ENCODE measurements at regions not wholly inside any gene's neighbourhood (a gene's known extent, or its start where the extent isn't known, plus 50 kb on each side); places are given as distances from the start of the nearest gene placed in this dataset.

DNA sequence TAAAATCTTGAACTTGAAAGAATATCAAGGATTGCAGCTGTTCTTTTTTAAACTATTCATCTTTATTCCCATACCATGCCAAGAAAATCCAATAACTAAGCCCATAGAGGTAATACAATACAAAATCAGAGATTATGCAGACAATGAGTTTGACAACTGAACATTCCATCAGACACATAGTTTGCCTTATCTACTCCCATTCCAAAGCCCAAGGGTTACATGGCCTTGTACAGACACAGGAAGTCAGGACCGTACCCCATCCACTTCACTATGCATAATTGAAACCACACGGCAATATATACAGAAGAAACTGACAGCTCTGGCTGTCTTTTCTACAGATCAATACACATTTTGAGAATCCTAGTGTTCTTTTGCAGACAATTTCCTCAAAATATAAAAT is 181.3 kb downstream of the TMX3 start:
- no peak for DNase-seq
- intact Hi-C loops (cut with DNase I, micrococcal nuclease) = no loop called here
- no peak for ATAC-seq

DNA sequence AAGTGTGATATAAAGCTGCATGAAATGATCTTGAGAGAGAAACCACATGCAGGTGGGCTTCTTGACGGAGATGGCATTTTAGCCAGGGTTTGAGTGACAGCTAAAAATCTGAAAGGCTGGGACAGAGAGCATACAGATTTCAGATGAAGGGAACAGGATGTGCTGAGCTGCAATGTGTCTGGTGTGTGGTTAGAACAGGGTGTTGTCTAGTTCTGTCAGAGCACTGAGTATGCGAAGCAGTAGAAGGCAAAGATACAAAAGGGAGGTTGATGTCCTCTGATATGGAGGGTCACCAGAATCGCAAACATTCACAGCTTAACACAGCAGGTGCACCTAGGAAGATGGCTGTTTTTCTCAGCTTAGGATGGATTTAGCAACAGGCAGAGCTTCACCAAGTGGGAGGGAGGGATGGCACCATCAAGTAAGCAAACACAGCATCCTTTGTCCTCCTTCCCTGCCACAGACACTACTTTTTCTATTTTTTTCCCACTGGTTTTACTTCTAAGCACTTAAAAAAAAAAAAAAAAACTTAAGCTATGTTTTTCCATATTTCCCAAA is 182.5 kb downstream of the TMX3 start:
- no peak for ATAC-seq
- intact Hi-C loops (cut with DNase I, micrococcal nuclease) = no loop called here

DNA sequence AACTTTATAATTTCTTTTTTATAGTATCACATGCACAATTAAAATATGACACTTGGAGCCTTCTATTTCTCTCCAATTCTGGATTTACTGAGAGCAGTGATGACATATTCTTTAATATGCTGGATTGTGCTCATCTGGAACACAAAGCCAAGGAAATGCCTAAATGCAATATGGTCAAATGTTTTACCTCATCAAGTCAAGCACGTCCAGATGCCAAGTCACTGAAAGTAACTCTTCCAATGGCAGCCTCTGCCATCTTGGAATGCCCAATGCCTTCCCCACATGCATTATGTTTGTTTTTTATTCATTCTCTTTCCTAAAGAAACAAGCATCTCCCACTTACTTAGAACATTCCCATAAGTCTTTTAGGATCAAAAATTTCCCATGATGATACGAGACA is 189.8 kb downstream of the TMX3 start:
- ATAC-seq = no peak
- no peak for DNase-seq
- intact Hi-C loops (cut with DNase I, micrococcal nuclease) = no loop called here

More for the DNA sequence above, 182.5 kb downstream of the TMX3 start:
- no peak for DNase-seq

DNA sequence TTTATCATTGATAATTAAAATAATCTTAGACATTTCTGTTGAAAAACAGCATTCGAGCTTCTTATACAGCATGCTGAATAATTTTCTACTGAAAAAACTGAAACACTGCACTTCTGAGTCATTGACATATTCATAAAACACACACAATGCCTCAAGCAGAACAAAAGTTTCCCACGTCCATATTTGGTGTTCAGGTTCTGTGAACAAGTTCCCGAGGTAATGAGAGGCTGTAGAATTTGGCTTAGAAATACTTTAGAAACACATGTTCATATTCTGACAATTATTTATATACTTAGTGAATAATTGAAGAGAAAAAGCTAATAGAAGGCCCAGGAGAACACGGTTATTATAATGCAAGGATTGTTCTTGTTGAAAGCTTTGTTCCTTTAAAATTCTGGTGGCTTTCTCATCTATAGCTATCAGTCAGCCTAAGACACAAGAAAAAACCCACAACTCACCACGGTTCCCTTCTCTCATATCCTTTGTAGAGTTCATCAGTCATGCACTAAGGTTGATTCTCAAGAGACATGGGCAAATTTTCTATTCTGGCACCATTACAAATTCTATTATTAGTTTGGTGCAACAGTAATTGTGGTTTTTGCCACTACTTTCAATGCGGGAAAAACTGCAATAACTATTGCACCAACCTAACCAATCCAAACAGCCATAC is 194.4 kb downstream of the TMX3 start:
- DNase-seq (no peak), ATAC-seq (no peak)
- intact Hi-C loops (cut with DNase I, micrococcal nuclease) = no loop called here

DNA sequence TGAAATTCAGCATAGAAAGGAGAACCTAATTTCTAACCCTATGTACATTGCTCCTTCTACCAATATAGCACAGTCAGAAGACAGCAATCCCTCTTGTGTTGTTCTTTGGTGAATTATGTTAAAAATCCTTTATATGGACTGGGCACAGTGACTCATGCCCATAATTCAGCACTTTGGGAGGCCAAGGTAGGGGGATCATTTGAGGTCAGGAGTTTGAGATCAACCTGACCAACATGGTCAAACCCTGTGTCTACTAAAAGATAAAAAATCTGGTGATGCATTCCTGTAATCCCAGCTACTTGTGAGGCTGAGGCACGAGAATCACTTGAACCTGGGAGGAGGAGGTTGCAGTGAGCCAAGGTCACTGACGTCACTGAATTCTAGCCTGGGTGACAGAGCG is 195.6 kb downstream of the TMX3 start:
- no peak for DNase-seq
- no peak for ATAC-seq
- intact Hi-C loops (cut with DNase I, micrococcal nuclease) = no loop called here

DNA sequence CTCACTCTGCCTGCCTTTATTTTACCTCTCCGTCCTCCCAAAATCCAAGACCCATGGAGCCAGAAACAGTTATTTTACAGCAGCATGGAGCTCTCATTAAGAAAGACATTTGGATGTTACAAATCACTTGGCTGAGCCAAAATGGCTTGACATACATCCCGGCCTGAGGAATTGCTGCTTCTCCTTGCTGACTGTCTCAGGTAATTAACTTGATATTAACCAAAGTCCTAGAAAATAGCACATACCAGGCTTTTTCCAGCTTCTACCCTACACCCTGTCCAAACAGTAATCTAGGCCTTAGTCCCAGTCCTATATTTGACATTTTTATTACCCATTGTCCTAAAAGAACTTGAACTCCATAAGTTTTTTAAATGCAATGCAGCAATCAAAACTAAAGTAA is 205.0 kb downstream of the TMX3 start:
- intact Hi-C loops (cut with DNase I, micrococcal nuclease) = no loop called here
- no peak for DNase-seq
- ATAC-seq = no peak

DNA sequence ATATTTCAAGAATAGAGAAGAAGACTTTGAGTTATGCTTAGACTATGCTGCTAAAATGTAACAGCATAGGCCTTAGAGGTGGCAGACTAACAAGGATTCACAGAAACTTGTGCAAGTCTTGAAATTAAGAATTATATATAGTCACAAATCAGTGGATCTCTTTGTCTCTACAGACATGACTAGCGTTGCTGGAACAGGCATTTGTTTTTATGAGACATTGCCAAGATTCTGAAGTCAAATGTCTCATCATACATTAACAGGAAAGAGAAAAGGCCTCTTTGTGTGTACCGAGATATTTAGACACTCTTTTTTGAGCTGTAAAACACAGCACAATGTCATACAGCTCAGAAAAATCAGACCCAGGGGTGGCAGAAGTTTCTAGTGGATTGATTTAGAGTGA is 207.1 kb downstream of the TMX3 start:
- DNase-seq (no peak), ATAC-seq (no peak)
- intact Hi-C loops (cut with DNase I, micrococcal nuclease) = no loop called here

DNA sequence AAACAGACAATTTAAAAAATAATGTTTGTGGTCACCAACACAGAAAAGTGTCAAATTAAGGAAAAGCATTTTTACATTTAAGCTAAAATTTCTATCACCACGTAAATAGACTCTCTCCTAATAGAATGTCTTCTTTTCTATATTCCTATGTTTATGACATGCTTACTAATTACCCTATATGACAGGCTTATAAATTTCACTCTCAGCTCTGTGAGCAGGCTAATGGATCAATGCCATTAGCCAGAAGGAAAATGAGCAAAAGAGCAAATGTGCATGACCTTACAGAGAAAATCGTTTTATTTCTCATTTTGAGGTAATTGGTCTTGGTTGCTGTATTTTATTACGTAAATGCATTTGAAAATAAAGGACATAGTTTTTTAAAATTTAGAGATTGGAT is 209.7 kb downstream of the TMX3 start:
- DNase-seq (no peak), ATAC-seq (no peak)
- intact Hi-C loops (cut with DNase I, micrococcal nuclease) = no loop called here

DNA sequence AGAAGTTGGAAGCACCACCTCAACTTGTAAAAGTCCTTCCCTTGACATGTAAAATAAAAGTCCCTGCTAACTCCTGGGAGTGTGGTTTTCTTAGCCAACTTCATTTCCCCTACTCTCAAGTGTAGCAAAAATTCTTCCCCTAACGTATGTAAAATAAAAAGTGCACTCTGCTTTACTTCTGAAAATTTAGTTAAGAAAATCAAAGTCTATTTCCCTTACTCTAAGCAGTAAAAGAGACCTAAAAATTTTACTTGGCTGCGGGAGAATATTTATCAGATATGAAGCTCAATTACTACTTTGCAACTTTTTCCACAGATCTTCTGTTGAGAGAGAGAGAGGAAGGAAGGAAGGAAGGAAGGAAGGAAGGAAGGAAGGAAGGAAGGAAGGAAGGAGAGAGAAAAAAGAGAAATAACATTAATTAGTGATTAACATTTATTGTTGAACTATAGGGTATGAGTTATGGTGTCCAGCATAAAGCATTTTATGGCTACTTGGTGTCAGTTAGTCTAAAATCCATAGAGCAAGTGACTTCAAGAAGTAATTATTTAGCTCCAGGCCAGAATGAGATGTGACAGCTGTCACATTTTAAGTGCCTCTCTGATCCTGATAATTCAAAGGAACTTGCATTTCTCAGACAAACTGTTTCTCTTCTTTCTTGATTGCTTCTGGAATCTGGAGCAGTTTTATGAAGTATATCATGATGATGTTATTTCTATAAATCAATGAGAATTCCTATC is 210.3 kb downstream of the TMX3 start:
- DNase-seq (no peak), ATAC-seq (no peak)
- intact Hi-C loops (cut with DNase I, micrococcal nuclease) = no loop called here

DNA sequence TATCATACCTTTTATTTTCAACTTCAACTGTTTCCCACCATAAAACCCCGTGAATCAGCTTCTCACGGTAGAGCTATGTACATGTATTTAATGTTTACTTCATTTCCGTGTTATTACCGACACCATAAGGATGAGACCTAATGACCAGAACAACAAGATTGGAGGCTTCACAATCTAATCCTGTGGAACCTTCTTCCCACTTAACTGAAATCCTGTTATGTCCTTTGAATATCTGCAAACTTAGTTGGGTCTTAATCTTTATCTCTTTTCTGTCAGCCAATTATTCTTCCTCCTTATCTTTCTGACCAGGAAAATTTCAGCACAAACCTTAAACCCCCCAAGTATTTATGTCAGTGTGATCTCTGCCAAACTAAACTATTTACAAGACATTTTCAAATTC is 214.4 kb downstream of the TMX3 start:
- intact Hi-C loops (cut with DNase I, micrococcal nuclease) = no loop called here
- DNase-seq (no peak), ATAC-seq (no peak)

DNA sequence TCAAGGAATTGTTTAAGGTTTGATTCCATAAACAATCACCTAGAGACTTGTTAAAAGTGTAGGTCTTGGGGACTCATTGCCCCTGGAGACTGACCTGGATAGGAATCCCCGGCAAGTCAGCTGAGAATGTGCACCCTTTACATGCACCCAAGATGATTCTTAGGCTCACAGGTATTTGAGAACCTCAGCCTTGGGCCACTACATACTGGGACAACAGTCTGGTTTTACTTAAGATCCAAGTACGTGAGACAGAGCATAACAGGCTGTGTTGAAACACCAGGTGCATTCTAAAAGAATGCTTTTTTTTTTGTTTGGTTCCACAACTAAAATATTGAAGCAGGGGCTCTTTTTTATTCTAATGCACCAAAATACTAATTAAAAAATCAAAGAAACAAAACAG is 215.8 kb downstream of the TMX3 start:
- ATAC-seq (no peak), DNase-seq (no peak)
- intact Hi-C loops (cut with DNase I, micrococcal nuclease) = no loop called here

DNA sequence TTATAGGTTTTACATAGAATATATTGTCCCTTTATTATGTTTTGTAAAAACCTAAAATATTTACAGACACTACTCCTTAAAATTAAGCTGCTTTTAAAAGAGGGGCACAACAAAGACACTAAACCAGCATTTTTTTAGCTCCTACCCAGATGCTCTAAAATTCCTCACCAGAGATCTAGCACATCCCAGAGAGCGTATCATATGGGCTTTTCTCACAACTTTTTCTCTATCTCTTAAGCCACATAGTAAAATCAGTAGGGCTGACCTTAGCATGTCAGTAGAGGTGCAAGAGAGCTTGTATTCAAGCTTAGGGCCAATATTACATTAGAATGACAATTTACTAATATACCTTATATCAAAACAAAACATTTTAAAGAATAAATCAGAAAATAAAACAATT is 216.3 kb downstream of the TMX3 start:
- intact Hi-C loops (cut with DNase I, micrococcal nuclease) = no loop called here
- no peak for DNase-seq
- ATAC-seq = no peak

DNA sequence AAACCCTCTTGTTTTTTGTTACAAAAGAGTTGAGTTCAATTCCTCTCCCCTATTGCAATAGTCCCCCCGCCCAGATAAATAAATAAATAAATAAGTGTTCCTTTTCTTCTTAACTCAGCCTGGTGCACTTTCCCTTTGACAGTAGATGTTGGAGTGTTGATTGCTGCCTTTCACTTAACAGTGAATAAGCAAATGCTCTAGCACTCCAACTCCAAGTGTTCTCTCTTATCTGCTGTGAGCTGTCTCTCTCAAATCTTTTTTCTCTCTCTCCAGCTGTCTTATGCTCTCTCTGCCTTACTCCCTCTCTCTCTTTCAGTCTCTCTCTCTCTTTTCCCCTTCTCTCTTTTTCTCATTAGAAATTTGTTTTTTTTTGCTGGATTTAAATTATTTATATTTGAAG is 216.7 kb downstream of the TMX3 start:
- DNase-seq (no peak), ATAC-seq (no peak)
- intact Hi-C loops (cut with DNase I, micrococcal nuclease) = no loop called here

DNA sequence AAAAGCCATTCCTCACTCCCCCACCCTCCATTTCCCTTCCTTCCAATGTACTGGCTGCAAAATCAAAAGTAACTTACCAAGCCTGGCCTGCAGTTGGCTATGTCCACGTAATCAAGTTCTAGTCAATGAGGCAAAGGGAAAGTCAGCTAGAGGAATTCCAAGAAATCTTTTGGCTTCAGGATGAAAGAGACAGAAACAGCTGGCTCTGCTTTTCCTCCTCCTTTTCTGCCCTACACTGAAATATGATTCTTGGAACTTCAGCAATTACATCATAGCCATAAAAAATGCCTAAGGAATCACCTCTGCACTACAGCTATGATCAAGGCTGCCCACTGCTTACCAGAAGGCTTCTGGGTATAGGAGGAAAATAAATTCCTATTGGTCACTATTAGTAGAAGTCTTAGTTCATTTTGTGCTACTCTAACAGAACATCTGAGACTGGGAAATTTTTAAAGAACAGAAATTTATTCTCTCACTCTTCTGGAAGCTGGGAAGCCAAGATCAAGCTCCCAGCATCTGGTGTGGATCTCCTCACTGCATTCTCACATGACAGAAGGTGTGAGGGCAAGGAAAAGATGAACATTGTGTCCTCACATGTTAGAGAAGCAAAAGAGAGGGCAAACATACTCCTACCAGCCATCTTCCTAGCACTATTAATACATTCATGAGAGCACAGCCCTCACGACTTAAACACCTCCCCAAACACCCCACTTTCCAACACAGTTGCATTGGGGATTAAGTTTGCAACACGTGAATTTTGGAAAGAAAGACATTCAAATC is 219.9 kb downstream of the TMX3 start:
- DNase-seq (no peak), ATAC-seq (no peak)
- intact Hi-C loops (cut with DNase I, micrococcal nuclease) = no loop called here

DNA sequence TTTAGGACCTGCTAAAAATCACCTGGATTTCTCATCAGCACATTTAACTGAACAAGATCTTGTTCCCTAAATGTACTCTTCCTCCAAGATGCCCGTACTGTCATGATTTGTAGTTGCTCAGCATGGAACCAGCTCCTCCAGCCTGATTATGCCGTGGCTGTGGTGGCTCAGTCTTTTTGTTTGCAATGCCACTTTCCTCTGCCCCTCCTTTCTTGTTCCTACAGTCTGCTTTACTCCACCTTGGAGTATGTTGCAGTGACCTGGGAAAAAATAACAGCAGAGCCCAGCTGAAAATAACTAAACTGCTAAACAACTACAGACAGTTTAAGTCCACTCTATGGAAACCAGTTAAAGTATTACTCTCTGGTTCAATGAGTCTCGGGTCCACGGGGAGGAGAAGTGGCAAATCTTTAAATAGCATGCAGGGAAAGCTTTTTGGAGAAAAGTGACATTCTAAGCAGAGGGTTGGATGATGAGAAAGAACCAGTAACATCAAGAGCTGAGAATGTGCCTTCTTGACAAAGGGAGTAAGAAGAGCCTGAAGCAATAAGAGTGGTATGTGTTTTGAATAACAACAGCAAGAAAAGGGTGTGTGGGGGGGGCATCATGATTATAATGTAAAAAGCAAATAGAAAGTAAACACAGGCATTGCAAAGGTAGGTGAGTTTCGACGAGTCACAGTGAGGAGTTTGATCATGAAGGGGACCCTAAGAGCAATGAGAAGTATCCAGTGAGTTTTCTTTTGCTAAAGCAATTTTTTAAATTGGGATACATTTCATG is 225.7 kb downstream of the TMX3 start:
- ATAC-seq = no peak
- no peak for DNase-seq

DNA sequence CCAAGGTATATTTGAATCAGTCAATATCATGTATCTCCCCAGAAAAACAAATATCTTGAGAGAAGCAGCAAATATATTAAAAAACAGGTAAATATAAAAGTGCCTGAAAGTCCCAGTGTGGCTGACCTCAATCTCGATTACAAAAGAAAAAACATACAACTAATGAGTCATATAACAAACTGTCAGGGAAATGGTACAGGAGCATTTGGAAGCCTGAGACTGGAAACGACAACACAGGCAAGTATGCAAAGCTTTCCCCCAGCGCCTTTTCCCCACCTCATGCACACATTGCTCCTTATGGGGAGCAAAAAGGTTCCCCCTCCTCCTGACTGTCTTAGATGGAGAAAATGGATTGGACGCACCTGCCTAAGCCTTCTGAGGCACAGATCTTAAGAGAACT is 230.7 kb downstream of the TMX3 start:
- intact Hi-C loops (cut with DNase I, micrococcal nuclease) = no loop called here
- ATAC-seq (no peak), DNase-seq (no peak)

More for the DNA sequence above, 225.7 kb downstream of the TMX3 start:
- intact Hi-C loops (cut with DNase I, micrococcal nuclease) = no loop called here

DNA sequence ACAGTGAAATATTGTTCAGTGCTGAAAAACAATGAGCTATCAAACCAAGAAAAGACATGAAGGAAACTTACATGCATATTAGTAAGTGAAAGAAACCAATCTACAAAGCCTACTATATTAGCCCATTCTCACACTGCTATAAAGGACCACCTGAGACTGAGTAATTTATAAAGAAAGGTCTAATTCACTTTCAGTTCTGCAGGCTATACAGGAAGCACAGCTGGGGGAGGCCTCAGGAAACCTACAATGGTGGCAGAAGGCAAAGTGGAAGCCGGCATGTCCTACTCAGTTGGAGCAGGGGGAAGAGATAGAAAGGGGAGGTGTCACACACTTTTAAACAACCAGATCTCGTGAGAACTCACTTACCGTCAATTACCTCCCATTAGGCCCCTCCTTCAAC is 232.1 kb downstream of the TMX3 start:
- intact Hi-C loops (cut with DNase I, micrococcal nuclease) = no loop called here
- ATAC-seq (no peak), DNase-seq (no peak)

DNA sequence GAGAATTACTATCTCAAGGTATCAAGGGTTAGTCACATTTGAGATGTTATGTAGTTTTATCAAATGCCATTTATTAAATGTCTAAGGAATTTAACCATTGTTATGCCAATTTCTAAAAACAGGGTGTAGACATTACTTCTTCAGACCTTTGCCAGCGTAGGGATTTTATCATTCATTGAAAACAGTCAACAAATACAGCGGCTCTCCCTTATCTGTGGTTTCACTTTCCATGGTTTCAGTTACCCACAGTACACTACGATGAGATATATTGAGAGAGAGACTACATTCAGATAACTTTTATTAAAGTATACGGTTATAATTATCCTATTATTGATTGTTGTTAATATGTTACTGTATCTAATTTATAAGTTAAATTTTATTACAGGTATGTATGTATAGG is 234.7 kb downstream of the TMX3 start:
- intact Hi-C loops (cut with DNase I, micrococcal nuclease) = no loop called here
- DNase-seq (no peak), ATAC-seq (no peak)

DNA sequence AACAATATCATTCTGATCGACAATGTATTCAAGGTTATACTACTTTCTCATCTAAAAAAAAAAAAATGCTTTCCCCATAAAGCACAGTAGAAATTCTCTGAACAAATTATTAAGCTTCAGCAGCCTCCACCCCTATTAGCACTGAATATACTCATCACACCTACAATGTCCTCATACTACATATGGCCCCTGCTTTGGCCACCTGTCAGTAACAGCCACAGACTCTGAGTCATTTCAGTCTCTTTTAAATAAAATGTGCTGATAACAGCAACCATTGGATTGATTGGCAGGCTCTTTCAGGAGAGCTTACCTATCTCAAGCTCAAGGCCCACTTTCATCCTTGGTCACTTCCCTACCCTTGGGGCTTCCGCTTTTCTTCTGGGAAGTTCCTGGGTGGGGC is 236.7 kb downstream of the TMX3 start:
- ATAC-seq = no peak
- no peak for DNase-seq
- intact Hi-C loops (cut with DNase I, micrococcal nuclease) = no loop called here
